LNCaP clone FGC (cell line): ENCODE measurements at regions not wholly inside any gene's neighbourhood (a gene's known extent, or its start where the extent isn't known, plus 50 kb on each side); places are given as distances from the start of the nearest gene placed in this dataset.
"Not testable (repeated sequence)": the region's sequence is repeated elsewhere in the genome, so short reads cannot be mapped to it uniquely, and the experiment has no call there.

ENCODE experiments used
- DNase-seq: peaks from one replicate; pipeline ENCODE4 v3.0.0-alpha.2; 2011; ENCODE audit warnings: low read depth
- H3K4me3 ChIP-seq: 2 replicates; pipeline ENCODE4 v1.5.1; 2011; ENCODE audit warnings: mild to moderate bottlenecking, low read depth, low read length, control low read depth
- CTCF ChIP-seq: IDR thresholded peaks from 2 replicates; pipeline ENCODE4 v1.5.1; 2012; ENCODE audit warnings: mild to moderate bottlenecking; ENCODE audit not compliant: control insufficient read depth, insufficient read depth; ENCODE audit errors: extremely low read depth

- H3K4me3 ChIP-seq: no peak overlapping the region
- DNase-seq: no peak
- no peak for TF ChIP-seq CTCF
Measured at GRCh38 chr2:123652320-123652719, 372.8 kb upstream of the CNTNAP5 start.

- no peak overlapping the region for H3K4me3 ChIP-seq
- no peak for DNase-seq
- TF ChIP-seq CTCF: no peak
Measured at GRCh38 chr2:123656590-123656989, 368.5 kb upstream of the CNTNAP5 start.

GRCh38 chr2:123659120-123659519, 366.0 kb upstream of the CNTNAP5 start:
- no peak for TF ChIP-seq CTCF
- no peak for DNase-seq
- H3K4me3 ChIP-seq: no peak overlapping the region

- DNase-seq: no peak
- no peak for TF ChIP-seq CTCF
- no peak overlapping the region for H3K4me3 ChIP-seq
Measured at GRCh38 chr2:123670286-123670685, 354.8 kb upstream of the CNTNAP5 start.

GRCh38 chr2:123683797-123684196, 341.3 kb upstream of the CNTNAP5 start:
- not testable (repeated sequence) for DNase-seq, H3K4me3 ChIP-seq

- H3K4me3 ChIP-seq: no peak overlapping the region
- no peak for TF ChIP-seq CTCF
- no peak for DNase-seq
Measured at GRCh38 chr2:123687064-123687463, 338.0 kb upstream of the CNTNAP5 start.

- no peak for TF ChIP-seq CTCF
- DNase-seq: no peak
- H3K4me3 ChIP-seq: no peak overlapping the region
Measured at GRCh38 chr2:123688231-123688940, 336.7 kb upstream of the CNTNAP5 start.

GRCh38 chr2:123692121-123692520, 333.0 kb upstream of the CNTNAP5 start:
- no peak for TF ChIP-seq CTCF
- DNase-seq: no peak
- no peak overlapping the region for H3K4me3 ChIP-seq
